BJ (cell line): ENCODE measurements at regions not wholly inside any gene's neighbourhood (a gene's known extent, or its start where the extent isn't known, plus 50 kb on each side); places are given as distances from the start of the nearest gene placed in this dataset.
A peak's percentile ranks its signal among the peaks of the same experiment; 100 is the strongest.

Source experiments
- CTCF ChIA-PET: fragments of 350-600 bp; formaldehyde crosslinking; extraction: SDS; loops from one replicate; lab custom pipeline; 2021; ENCODE audit warnings: antibody characterized with exemption, inconsistent platforms; lab: Yijun Ruan, JAX
- POLR2A ChIA-PET: fragments of 300-600 bp; sonication (Branson Sonifier 250); formaldehyde crosslinking; extraction: SDS; loops from one replicate; lab custom pipeline; 2021; ENCODE audit warnings: antibody characterized with exemption; lab: Charles Lee
- DNase-seq: peaks from one replicate; pipeline ENCODE4 v3.0.0-alpha.2; 2011; ENCODE audit warnings: low read depth
- H3K27me3 ChIP-seq: 2 replicates; pipeline ENCODE4 v1.6.0; 2011; ENCODE audit warnings: low read length; ENCODE audit not compliant: control insufficient read depth, insufficient read depth
- H3K36me3 ChIP-seq: 2 replicates; pipeline ENCODE4 v1.5.1; 2011; ENCODE audit warnings: low read length; ENCODE audit not compliant: control insufficient read depth, insufficient read depth
- H3K4me3 ChIP-seq: 2 replicates; pipeline ENCODE4 v1.5.1; 2011; ENCODE audit warnings: low read depth, mild to moderate bottlenecking, control low read depth, low read length
- CTCF ChIP-seq: IDR thresholded peaks from 2 replicates; pipeline ENCODE4 v1.5.1; 2011; ENCODE audit warnings: low read depth, mild to moderate bottlenecking, control low read depth, inconsistent platforms, low read length, moderate library complexity; ENCODE audit not compliant: insufficient read depth

- no peak for TF ChIP-seq CTCF
- no peak for DNase-seq
- Histone ChIP-seq H3K27me3 (no peaks in the 10 kb centered on the region), H3K36me3 (no peaks in the 10 kb centered on the region), H3K4me3 (no peak overlapping the region)
- ChIA-PET CTCF (no interaction called here), POLR2A (no interaction called here)
Measured at GRCh38 chr3:135538123-135538522, 427.4 kb upstream of the PPP2R3A start.

- POLR2A ChIA-PET: no interaction called here
- TF ChIP-seq CTCF: no peak
- CTCF ChIA-PET: no interaction called here
- Histone ChIP-seq H3K4me3 (no peak overlapping the region), H3K36me3 (no peaks in the 10 kb centered on the region), H3K27me3 (no peaks in the 10 kb centered on the region)
- no peak for DNase-seq
Measured at GRCh38 chr3:135539351-135539750, 426.2 kb upstream of the PPP2R3A start.

- no peaks in the 10 kb centered on the region for H3K36me3 ChIP-seq
- CTCF ChIA-PET: no interaction called here
- no peak for DNase-seq
- TF ChIP-seq CTCF: no peak
- H3K4me3 ChIP-seq: no peak overlapping the region
- no peaks in the 10 kb centered on the region for H3K27me3 ChIP-seq
- POLR2A ChIA-PET: no interaction called here
Measured at GRCh38 chr3:135539854-135540253, 425.7 kb upstream of the PPP2R3A start.

GRCh38 chr3:135549928-135550494 lies 415.5 kb upstream of the PPP2R3A start:
- TF ChIP-seq CTCF: no peak
- no peak for DNase-seq
- ChIA-PET CTCF (no interaction called here), POLR2A (no interaction called here)
- Histone ChIP-seq H3K36me3 (no peaks in the 10 kb centered on the region), H3K27me3 (no peaks in the 10 kb centered on the region), H3K4me3 (no peak overlapping the region)

GRCh38 chr3:135556174-135556573 lies 409.4 kb upstream of the PPP2R3A start:
- H3K4me3 ChIP-seq: no peak overlapping the region
- no peaks in the 10 kb centered on the region for H3K27me3 ChIP-seq
- peak; percentile 27 for DNase-seq
- CTCF ChIA-PET: interaction anchor here (1.0 kb wide), 1 partner anchor 11 kb away, joined by 4 read pairs; no protein-coding TSS in a partner anchor
- H3K36me3 ChIP-seq: no peaks in the 10 kb centered on the region
- POLR2A ChIA-PET: interaction anchor here (0.6 kb wide), 1 partner anchor 9 kb away, joined by 5 read pairs; no protein-coding TSS in a partner anchor
- no peak for TF ChIP-seq CTCF
